ENCODE measurements at regions not wholly inside any gene's neighbourhood (a gene's known extent, or its start where the extent isn't known, plus 50 kb on each side); places are given as distances from the start of the nearest gene placed in this dataset.

- CTCF ChIA-PET (ENCODE audit: low intra/inter-chr PET ratio) = no interaction called here
- Histone ChIP-seq H3K4me3 (no peak overlapping the region), H3K4me1 (replicated peaks in 1 of 2; ENCODE audit: control insufficient read depth in 2 of 2, insufficient read depth in 2 of 2, low read length in 2 of 2) (no peaks in the 10 kb centered on the region), H3K4me2 (ENCODE audit: insufficient read depth, low read length) (no peak overlapping the region), H3K36me3 (ENCODE audit: control insufficient read depth, insufficient read depth, low read length) (no peaks in the 10 kb centered on the region), H3K27me3 (ENCODE audit: control insufficient read depth in 2 of 2, insufficient read depth in 2 of 2, low read length in 2 of 2) (peaks cover 5 to 11% of the 10 kb centered on the region in 2 experiments; a peak in 3 of 5 replicates), H3K9ac (ENCODE audit: insufficient read depth in 1 of 2, low read depth in 2 of 2, low read length in 2 of 2) (no peak overlapping the region), H3K9me1 (ENCODE audit: control insufficient read depth, insufficient read depth, low read length) (no peaks in the 10 kb centered on the region), H3K27ac (ENCODE audit: extremely low read depth, low read depth, low read length) (no peak overlapping the region), H3K9me3 (replicated peaks; ENCODE audit: control insufficient read depth, insufficient read depth, low read depth, low read length) (no peaks in the 10 kb centered on the region), H3K79me2 (ENCODE audit: control insufficient read depth, insufficient read depth, low read length) (no peaks in the 10 kb centered on the region), H2AFZ (ENCODE audit: low read depth, low read length) (no peak overlapping the region), H4K20me1 (replicated peaks; ENCODE audit: control insufficient read depth, insufficient read depth, low read length) (no peaks in the 10 kb centered on the region)
- FAIRE-seq (no peak), DNase-seq (ENCODE audit: extremely low read depth in 1 of 4, low spot score in 3 of 4) (no peak), ATAC-seq (no peak)
- TF ChIP-seq RUNX1 (IDR thresholded peaks at IDR 0.05; ENCODE audit: low read depth) (no peak), SP2 (IDR thresholded peaks at IDR 0.05; ENCODE audit: extremely low read depth, low read depth, low read length, poor library complexity, severe bottlenecking) (no peak), CTCF (IDR thresholded peaks at IDR 0.05 in 2 of 3, conservative IDR thresholded peaks at IDR 0.05 in 1 of 3; ENCODE audit: insufficient read depth in 2 of 3, low read depth in 1 of 3, low read length in 3 of 3) (no peak), PHB2 (IDR thresholded peaks at IDR 0.05; ENCODE audit: low read depth) (no peak), SPI1 (IDR thresholded peaks at IDR 0.05; ENCODE audit: borderline replicate concordance, low read depth, low read length) (no peak), PHB (CRISPR knock-in tag; IDR thresholded peaks at IDR 0.05) (no peak), ARID1B (IDR thresholded peaks at IDR 0.05) (no peak), ZNF232 (CRISPR knock-in tag; IDR thresholded peaks at IDR 0.05) (no peak), ARNT (IDR thresholded peaks at IDR 0.05) (no peak), NR2C1 (IDR thresholded peaks at IDR 0.05) (no peak), NR2C1 (tag; IDR thresholded peaks at IDR 0.05) (no peak), ZNF395 (CRISPR knock-in tag; IDR thresholded peaks at IDR 0.05) (no peak)
- TF ChIP-seq, protein P1, sequence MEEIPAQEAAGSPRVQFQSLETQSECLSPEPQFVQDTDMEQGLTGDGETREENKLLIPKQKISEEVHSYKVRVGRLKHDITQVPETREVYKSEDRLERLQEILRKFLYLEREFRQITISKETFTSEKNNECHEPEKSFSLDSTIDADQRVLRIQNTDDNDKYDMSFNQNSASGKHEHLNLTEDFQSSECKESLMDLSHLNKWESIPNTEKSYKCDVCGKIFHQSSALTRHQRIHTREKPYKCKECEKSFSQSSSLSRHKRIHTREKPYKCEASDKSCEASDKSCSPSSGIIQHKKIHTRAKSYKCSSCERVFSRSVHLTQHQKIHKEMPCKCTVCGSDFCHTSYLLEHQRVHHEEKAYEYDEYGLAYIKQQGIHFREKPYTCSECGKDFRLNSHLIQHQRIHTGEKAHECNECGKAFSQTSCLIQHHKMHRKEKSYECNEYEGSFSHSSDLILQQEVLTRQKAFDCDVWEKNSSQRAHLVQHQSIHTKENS (CRISPR knock-in tag; IDR thresholded peaks at IDR 0.05) = no peak
- TF ChIP-seq, protein P2, sequence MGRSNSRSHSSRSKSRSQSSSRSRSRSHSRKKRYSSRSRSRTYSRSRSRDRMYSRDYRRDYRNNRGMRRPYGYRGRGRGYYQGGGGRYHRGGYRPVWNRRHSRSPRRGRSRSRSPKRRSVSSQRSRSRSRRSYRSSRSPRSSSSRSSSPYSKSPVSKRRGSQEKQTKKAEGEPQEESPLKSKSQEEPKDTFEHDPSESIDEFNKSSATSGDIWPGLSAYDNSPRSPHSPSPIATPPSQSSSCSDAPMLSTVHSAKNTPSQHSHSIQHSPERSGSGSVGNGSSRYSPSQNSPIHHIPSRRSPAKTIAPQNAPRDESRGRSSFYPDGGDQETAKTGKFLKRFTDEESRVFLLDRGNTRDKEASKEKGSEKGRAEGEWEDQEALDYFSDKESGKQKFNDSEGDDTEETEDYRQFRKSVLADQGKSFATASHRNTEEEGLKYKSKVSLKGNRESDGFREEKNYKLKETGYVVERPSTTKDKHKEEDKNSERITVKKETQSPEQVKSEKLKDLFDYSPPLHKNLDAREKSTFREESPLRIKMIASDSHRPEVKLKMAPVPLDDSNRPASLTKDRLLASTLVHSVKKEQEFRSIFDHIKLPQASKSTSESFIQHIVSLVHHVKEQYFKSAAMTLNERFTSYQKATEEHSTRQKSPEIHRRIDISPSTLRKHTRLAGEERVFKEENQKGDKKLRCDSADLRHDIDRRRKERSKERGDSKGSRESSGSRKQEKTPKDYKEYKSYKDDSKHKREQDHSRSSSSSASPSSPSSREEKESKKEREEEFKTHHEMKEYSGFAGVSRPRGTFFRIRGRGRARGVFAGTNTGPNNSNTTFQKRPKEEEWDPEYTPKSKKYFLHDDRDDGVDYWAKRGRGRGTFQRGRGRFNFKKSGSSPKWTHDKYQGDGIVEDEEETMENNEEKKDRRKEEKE (IDR thresholded peaks at IDR 0.05; ENCODE audit: borderline replicate concordance in 1 of 2, control insufficient read depth in 1 of 2, low read depth in 2 of 2, low read length in 1 of 2) = no peak
- no TSS peak for BruUV-seq (replicated peaks)
- POLR2A ChIA-PET = interaction anchor here (0.7 kb wide), 1 partner anchor 10 kb away, joined by 3 read pairs; no protein-coding TSS in a partner anchor
- in situ Hi-C loops (cut with MboI) = no loop called here
- intact Hi-C loops (cut with micrococcal nuclease) = no loop called here
- WGBS (ENCODE audit: insufficient coverage, low coverage, missing lambda C conversion rate) = 18% methylated on average over 3 of the region's 3 CpGs
Observed at GRCh38 chr4:77662396-77662795, 56.8 kb downstream of the CXCL13 start.

All from K562 (cell line).